ENCODE measurements at regions not wholly inside any gene's neighbourhood (a gene's known extent, or its start where the extent isn't known, plus 50 kb on each side); places are given as distances from the start of the nearest gene placed in this dataset.

- no peak for DNase-seq
Measured at GRCh38 chr20:50242548-50242862, 51.9 kb downstream of the CEBPB start.

DNA sequence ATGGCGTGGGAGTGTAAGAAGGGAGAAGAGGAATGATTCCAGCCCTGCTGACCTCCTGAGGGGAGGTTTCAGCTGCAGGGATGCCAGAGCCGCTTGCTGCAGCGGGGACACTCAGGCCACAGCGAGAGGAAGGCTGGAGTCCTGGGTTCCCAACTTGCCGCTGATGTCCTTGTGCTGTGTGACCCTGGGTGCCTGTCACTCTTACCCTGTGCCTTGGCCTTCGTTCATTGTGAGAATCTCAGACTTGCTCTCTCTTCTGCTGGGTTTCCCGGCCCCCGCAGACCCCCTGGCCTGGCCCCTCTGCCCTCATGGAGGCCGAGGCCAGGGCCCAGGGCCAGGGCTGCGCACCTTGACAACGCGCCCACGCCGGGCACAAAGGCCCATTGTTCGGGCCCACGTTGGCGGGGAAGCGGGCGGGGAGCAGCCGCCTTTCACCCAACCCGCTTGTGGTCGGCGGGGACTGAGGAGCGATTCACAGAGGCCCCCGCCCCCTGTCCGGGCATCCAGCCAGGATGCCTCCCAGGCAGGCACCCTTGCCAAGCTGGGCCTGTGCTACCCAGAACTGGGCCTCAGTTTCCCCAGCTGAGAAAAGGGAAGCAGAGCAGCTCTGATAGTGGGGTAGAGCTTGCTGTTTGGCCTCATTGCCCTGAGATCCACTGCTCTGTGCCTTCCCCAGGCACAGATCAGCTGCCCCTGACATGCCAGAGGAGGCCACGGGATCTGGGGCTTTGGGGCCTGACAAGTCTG lies 52.4 kb downstream of the CEBPB start:
- DNase-seq, result no peak

- DNase-seq, result no peak
Measured at GRCh38 chr20:50243610-50244351, 53.2 kb downstream of the CEBPB start.

DNA sequence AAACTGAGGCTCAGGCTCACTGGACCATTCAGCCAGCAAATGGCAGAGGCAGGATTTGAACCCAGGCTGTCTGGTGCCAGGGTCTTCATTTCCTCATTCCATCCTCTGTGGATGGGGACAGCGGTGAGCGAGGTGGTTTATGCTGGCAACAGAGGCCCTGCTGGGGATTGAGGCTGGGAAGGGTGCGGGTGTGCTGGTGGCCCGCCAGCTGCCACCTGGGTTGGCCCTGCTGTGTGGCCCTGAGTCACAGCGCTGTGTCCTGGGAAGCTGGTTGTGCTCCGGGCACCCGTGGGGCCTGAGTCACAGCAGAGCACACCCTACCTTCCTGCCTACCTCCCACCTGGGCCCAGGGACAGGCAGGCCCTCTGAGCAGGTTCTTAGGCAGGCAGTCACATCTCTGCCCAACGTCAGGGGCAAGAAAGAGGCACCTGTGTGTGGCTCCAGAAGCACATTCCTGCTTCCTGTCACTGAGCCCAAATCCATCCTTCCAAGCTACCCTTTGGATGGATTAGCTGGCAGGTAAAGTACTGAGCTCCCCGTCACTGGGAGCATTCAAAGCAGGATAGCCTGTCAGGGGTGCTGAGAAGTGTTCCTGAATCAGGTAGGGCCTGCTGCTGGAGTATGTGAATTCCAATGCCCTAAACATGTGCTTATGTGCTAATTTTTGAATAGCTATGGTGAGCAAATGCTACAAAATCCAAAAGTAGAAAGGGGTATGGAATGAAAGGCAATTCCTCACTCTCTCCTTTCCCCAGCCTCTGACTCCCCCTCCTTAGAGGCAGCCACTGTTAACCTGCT lies 53.9 kb downstream of the CEBPB start:
- DNase-seq, result no peak

DNA sequence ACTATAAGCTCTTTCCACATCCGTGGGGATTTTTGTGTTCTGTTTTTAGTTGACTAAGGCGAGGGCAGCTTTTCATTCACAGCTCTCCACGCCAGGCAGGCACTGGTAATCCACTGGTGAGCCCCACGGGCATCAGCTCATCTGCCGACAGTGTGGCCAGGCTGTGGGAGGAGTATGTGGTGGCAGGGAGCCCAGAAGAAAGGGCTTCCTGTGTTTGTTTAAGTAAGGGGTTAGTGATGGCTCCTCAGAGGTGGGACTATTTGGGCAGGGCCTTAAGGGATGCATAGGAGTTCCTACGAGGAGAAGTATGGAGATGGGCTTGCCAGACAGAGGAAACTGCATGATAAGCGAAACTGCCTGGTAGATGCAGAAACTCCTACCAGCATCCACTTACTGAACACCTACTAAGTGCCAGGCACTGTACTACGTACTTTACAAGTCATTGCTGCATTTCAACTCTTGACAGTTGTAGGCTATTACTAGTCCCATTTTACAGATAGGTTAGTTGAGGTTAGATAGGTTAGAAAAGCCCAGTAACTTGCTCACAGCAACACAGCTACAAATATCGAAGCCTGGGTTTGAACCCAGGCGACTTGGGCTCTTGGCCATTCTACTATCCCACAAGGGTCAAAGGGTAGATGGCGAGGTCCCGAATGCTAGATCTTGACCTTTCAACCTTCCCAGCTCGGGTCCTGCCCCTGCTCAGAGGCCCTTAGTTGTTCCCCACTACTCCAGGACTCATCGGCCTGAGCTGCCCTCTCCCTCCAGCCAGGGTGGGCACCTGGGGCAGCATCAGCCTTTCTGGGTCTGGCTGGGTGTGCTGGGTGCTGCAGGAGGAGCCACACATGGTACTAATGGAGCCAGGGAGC lies 55.1 kb downstream of the CEBPB start:
- DNase-seq, result no peak

GRCh38 chr20:50246367-50247195 lies 56.0 kb downstream of the CEBPB start:
- DNase-seq, result no peak

DNA sequence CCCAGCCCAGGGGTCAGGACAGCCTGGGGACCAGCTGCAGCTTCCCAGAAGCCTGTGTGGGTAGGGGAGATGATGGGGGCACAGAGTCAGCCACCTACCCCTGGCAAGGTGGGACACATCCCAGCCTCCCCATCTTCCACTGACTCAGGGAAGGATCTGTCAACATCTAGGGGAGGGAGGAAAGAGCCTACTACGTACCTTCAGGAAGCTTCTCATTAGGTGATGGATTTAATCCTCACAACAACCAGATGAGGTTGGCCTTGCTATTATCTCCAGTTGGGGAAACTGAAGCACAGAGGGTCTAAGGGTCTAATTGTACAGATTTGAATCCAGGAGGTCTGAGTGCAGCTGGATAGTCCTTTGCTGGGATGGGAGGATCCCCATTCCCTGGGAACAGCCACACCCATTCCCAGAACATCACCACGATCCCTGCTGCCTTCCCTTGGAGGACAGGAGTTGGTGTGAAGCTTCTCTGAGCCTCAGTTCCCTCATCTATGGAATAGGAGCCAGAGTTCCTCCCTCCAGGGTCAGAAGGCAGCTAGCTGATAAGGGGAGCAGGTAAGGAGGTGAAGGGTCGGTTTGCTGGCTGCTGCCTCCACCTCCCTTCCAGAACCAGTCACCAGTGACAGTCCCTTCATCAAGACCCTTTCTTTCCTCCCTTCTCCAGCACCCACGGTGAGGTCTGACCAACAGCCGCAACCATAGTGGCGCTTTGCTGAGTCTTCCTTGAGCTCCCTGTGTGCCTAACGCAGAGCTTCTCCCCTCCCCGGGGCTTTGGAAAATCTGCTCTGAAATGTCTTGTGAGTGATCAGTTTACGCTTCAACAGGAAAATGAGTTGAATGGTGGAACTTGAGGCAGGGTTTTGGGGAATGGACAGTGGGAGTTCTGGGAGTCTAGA lies 56.8 kb downstream of the CEBPB start:
- DNase-seq, result no peak

- no peak for DNase-seq
Measured at GRCh38 chr20:50248104-50248641, 57.5 kb downstream of the CEBPB start.

- DNase-seq, result no peak
Measured at GRCh38 chr20:50249447-50250388, 59.1 kb downstream of the CEBPB start.

DNA sequence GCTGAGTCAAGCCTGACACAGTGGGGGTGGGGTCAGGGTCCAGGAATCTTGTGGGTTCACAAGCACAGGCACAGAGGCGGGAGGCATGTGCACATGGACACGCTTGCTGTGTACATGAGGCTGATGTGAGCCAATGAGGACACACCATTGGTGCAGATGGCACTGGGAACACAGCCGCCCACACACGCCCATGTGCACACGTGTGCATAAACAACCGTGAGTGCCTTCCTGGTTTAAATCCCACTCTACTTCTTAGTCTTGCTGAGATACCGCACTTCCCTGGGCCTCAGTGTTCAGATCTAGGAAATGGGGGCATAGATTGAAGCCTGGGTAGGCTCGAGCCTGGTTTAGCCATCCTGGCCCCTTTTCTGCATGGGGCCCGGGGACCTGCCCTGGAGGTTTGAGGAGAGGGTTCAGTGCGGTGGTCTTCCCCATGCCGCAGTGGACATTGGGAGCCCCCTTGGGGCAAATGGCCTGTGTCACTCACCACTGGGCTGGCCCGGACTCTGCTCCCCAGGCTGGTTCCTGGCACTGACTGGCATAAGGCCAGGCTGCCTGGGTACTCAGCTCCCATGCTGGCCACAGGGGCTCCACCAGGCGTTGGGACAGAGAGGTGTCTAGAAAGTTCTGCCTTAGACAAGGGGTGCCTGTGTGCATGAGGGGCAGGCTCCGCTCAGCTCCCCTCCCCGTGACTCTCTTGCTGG lies 60.2 kb downstream of the CEBPB start:
- no peak for DNase-seq

DNA sequence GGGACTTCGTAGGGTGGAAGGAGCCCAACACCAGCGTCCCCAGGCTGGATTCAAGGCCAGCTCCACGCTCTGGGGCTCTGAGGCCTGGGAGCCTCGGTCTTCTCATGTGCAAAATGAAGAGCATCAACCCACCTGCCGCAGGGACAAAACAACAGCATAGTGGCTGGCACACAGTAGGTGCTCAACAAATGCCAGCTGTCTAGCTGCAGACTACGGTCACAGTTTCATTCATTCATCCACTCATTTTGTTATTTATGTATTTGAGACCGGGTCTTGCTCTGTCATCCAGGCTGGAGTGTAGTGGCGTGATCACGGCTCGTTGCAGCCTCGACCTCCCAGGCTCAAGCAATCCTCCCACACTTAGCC lies 60.7 kb downstream of the CEBPB start:
- DNase-seq, result no peak

GRCh38 chr20:50251992-50252511 lies 61.4 kb downstream of the CEBPB start:
- DNase-seq, result no peak

- no peak for DNase-seq
Measured at GRCh38 chr20:50252701-50253100, 62.1 kb downstream of the CEBPB start.

- DNase-seq, result no peak
Measured at GRCh38 chr20:50253101-50253500, 62.5 kb downstream of the CEBPB start.

- DNase-seq, result no peak
Measured at GRCh38 chr20:50254466-50255079, 63.9 kb downstream of the CEBPB start.

- DNase-seq, result no peak
Measured at GRCh38 chr20:50256577-50256976, 65.9 kb downstream of the CEBPB start.

GRCh38 chr20:50257860-50258259 lies 67.2 kb downstream of the CEBPB start:
- DNase-seq, result no peak
